ENCODE measurements at regions not wholly inside any gene's neighbourhood (a gene's known extent, or its start where the extent isn't known, plus 50 kb on each side); places are given as distances from the start of the nearest gene placed in this dataset.

GRCh38 chr4:171472230-171472629, 341.0 kb upstream of the GALNTL6 start:
- TF ChIP-seq CTCF (IDR thresholded peaks at IDR 0.05) (no peak), ZFX (IDR thresholded peaks at IDR 0.05; ENCODE audit: borderline replicate concordance) (no peak)
